Endothelial cell of umbilical vein (primary cell): ENCODE measurements at regions not wholly inside any gene's neighbourhood (a gene's known extent, or its start where the extent isn't known, plus 50 kb on each side); places are given as distances from the start of the nearest gene placed in this dataset.

Source experiments
- BruUV-seq: library from RNA; stranded (reverse); fragments of 400-500 nt; replicated peaks from 2 replicates; lab custom pipeline; 2021; lab: Mats Ljungman, UMichigan
- CTCF ChIA-PET: fragments of 300-600, 350-600 bp; sonication (Branson Sonifier 250); formaldehyde crosslinking; loops from one replicate; lab custom pipeline; 2021; ENCODE audit warnings: antibody characterized with exemption, inconsistent platforms; lab: Charles Lee
- POLR2A ChIA-PET: fragments of 300-600, 350-600 bp; sonication (Branson Sonifier 250); formaldehyde crosslinking; loops from one replicate; lab custom pipeline; 2021; ENCODE audit warnings: antibody characterized with exemption, inconsistent platforms; lab: Charles Lee
- DNase-seq: peaks from one replicate; pipeline ENCODE4 v3.0.0-alpha.2; 2011; ENCODE audit warnings: low read depth, low spot score
- FAIRE-seq: peaks from 2 replicates; lab custom pipeline; 2011; peaks lifted over from hg19 to GRCh38; lab: Jason Lieb, UNC
- H2AFZ ChIP-seq: 2 replicates; pipeline ENCODE4 v1.6.0; 2012; ENCODE audit warnings: low read depth, low read length, control low read depth, inconsistent platforms
- H3K27ac ChIP-seq: 2 replicates; pipeline ENCODE4 v1.5.1; 2011; ENCODE audit warnings: low read depth, mild to moderate bottlenecking, control low read depth, low read length, moderate library complexity; ENCODE audit not compliant: insufficient read depth
- H3K27me3 ChIP-seq, 2 experiments: 2 replicates each; pipeline versions ENCODE4 v1.6.0 to v1.6.1; 2011; ENCODE audit warnings: low read length in 2 of 2, mixed read lengths in 1 of 2; ENCODE audit not compliant: control insufficient read depth in 2 of 2, insufficient read depth in 2 of 2
- H3K36me3 ChIP-seq, 2 experiments: 2 replicates in 1 of 2; 3 replicates in 1 of 2; pipeline ENCODE4 v1.5.1; 2011; ENCODE audit warnings: low read length in 2 of 2, mild to moderate bottlenecking in 1 of 2, moderate library complexity in 1 of 2; ENCODE audit not compliant: control insufficient read depth in 2 of 2, insufficient read depth in 2 of 2; ENCODE audit errors: extremely low read depth in 1 of 2
- H3K4me1 ChIP-seq: 3 replicates; pipeline ENCODE4 v1.5.1; 2011; ENCODE audit warnings: mild to moderate bottlenecking, low read length; ENCODE audit not compliant: control insufficient read depth, insufficient read depth; ENCODE audit errors: extremely low read depth
- H3K4me2 ChIP-seq: 2 replicates; pipeline ENCODE4 v1.6.1; 2011; ENCODE audit warnings: low read length, control low read depth, mixed read lengths; ENCODE audit not compliant: insufficient read depth
- H3K4me3 ChIP-seq, 3 experiments: fragments of 200-600 bp in 1 of 3; sonication (generic), shearing (Covaris generic) in 1 of 3; replicated peaks in 1 of 3; 2 replicates each; pipeline ENCODE4 v1.5.1; 2011 to 2016; ENCODE audit warnings: control low read depth in 3 of 3, low read length in 3 of 3, mild to moderate bottlenecking in 2 of 3, inconsistent platforms in 1 of 3, low read depth in 1 of 3, moderate library complexity in 1 of 3; ENCODE audit not compliant: insufficient read depth in 1 of 3
- H3K79me2 ChIP-seq: 2 replicates; pipeline ENCODE4 v1.6.0; 2012; ENCODE audit warnings: low read length, inconsistent platforms; ENCODE audit not compliant: control insufficient read depth, insufficient read depth
- H3K9ac ChIP-seq: replicated peaks from 2 replicates; pipeline ENCODE3; 2011; ENCODE audit warnings: low read length, control low read depth; ENCODE audit not compliant: insufficient read depth; ENCODE audit errors: extremely low read depth
- H3K9me1 ChIP-seq: replicated peaks from 3 replicates; pipeline ENCODE4 v1.6.0; 2011; ENCODE audit warnings: mild to moderate bottlenecking, low read length; ENCODE audit not compliant: control insufficient read depth, insufficient read depth; ENCODE audit errors: extremely low read depth
- H3K9me3 ChIP-seq: replicated peaks from 2 replicates; pipeline ENCODE4 v1.5.1; 2012; ENCODE audit warnings: low read length, inconsistent platforms; ENCODE audit not compliant: control insufficient read depth, insufficient read depth
- H4K20me1 ChIP-seq: replicated peaks from 2 replicates; pipeline ENCODE3; 2011; ENCODE audit warnings: mild to moderate bottlenecking, low read length; ENCODE audit not compliant: control insufficient read depth, insufficient read depth; ENCODE audit errors: extremely low read depth
- EZH2 ChIP-seq: IDR thresholded peaks from 2 replicates; pipeline ENCODE4 v1.6.1; 2012; ENCODE audit warnings: borderline replicate concordance, low read depth, mild to moderate bottlenecking, moderate library complexity, low read length, inconsistent platforms; ENCODE audit not compliant: severe bottlenecking
- FOS ChIP-seq: IDR thresholded peaks from 2 replicates; pipeline ENCODE4 v1.6.1; 2011; ENCODE audit warnings: mild to moderate bottlenecking, low read length, moderate library complexity, borderline replicate concordance; ENCODE audit not compliant: insufficient read depth
- MAX ChIP-seq: IDR thresholded peaks from 2 replicates; pipeline ENCODE4 v1.6.1; 2011; ENCODE audit not compliant: insufficient read depth, insufficient read length
- MYC ChIP-seq: IDR thresholded peaks from one replicate; pipeline ENCODE4 v1.6.1; 2011; ENCODE audit warnings: mild to moderate bottlenecking, low read depth, low read length
- POLR2A ChIP-seq: IDR thresholded peaks from 2 replicates; pipeline ENCODE4 v1.6.1; 2012; ENCODE audit warnings: low read depth, mild to moderate bottlenecking, control low read depth, low read length
- POLR2AphosphoS5 ChIP-seq: IDR thresholded peaks from 2 replicates; pipeline ENCODE4 v1.6.1; 2012; ENCODE audit warnings: low read depth, mild to moderate bottlenecking, control low read depth, low read length, moderate library complexity; ENCODE audit not compliant: insufficient read depth
- dilution Hi-C: fragments of 300-500 bp; cut with MboI; formaldehyde crosslinking; loops from one replicate; pipeline ENCODE4 v1.15.0; 2019; ENCODE audit warnings: low sequenced_read_pairs; ENCODE audit not compliant: extremely low pct_ligation_motif_present
- intact Hi-C: fragments of 100-400 bp; cut with micrococcal nuclease; formaldehyde crosslinking; loops from one replicate; pipeline ENCODE4 v1.10.0; 2022
- TF ChIP-seq, protein P1 (sequence below), 2 donors: IDR thresholded peaks; 1 replicate in 1 of 2; 2 replicates in 1 of 2; pipeline ENCODE4 v1.5.1; 2011; ENCODE audit warnings: low read length in 2 of 2, mild to moderate bottlenecking in 2 of 2, moderate library complexity in 2 of 2, control low read depth in 1 of 2, inconsistent platforms in 1 of 2, low read depth in 1 of 2; ENCODE audit not compliant: insufficient read depth in 1 of 2; ENCODE audit errors: extremely low read depth in 1 of 2

DNA sequence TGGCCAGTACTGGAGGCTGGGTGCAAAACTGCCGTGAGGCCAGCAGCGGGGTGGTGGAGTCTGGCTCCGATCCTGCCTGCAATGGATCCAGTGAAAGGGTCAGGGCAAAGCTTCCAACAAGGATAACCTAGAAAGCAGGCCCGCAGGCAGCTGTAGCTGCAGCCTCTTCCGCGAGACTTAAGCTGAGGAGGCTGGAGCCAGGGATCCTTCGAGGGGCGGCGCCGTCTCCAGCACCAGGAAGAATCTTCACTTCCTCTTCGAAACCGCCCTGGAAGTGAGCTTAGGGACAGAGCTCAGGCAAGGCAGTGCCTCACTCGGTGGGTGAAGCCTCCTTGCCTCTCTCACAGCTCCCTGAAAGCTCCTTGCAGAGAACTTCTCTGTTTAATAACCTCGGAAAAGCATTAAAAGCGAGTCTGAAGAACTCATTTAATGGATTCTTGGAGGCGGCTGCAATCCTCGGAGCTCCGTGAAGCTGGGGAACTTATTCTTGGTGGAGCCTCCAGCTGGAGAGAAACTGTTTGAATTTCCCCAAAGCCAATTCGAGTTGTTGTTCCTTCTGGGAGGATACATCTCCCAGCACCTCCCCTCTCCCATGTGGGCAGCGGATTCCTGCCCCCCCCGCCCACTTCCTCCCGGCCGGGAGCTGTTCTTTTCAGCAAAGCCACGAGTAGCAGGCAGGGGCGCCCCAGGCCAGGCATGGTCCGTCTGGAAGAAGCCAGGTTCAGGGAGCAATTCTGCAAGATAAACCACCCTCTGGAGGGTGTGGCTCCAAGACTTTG lies 169.9 kb downstream of the CTTN start:
- Histone ChIP-seq H3K9me3 (no peaks in the 10 kb centered on the region), H3K4me1 (no peaks in the 10 kb centered on the region), H3K27me3 (no peaks in the 10 kb centered on the region), H3K79me2 (no peaks in the 10 kb centered on the region), H3K27ac (no peak overlapping the region), H2AFZ (peak overlapping the region; percentile 88), H3K9me1 (no peaks in the 10 kb centered on the region), H3K9ac (peak overlapping the region; percentile 23), H3K36me3 (no peaks in the 10 kb centered on the region), H4K20me1 (no peaks in the 10 kb centered on the region), H3K4me2 (peak overlapping the region; percentile 64), H3K4me3 (peak overlapping the region in 2 of 3 experiments; percentile 18 to 45)
- TF ChIP-seq EZH2 (no peak), FOS (no peak), MYC (no peak), POLR2AphosphoS5 (no peak), MAX (no peak), POLR2A (no peak)
- TF ChIP-seq, protein P1, sequence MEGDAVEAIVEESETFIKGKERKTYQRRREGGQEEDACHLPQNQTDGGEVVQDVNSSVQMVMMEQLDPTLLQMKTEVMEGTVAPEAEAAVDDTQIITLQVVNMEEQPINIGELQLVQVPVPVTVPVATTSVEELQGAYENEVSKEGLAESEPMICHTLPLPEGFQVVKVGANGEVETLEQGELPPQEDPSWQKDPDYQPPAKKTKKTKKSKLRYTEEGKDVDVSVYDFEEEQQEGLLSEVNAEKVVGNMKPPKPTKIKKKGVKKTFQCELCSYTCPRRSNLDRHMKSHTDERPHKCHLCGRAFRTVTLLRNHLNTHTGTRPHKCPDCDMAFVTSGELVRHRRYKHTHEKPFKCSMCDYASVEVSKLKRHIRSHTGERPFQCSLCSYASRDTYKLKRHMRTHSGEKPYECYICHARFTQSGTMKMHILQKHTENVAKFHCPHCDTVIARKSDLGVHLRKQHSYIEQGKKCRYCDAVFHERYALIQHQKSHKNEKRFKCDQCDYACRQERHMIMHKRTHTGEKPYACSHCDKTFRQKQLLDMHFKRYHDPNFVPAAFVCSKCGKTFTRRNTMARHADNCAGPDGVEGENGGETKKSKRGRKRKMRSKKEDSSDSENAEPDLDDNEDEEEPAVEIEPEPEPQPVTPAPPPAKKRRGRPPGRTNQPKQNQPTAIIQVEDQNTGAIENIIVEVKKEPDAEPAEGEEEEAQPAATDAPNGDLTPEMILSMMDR (IDR thresholded peaks at IDR 0.05; ENCODE audit: extremely low read depth in 1 of 2, insufficient read depth in 1 of 2, low read depth in 1 of 2, low read length in 2 of 2): no peak
- POLR2A ChIA-PET: no interaction called here
- BruUV-seq: no TSS peak
- dilution Hi-C loops: no loop called here
- CTCF ChIA-PET: interaction anchor here (0.9 kb wide), 1 partner anchor 11 kb away, joined by 3 read pairs; no protein-coding TSS in a partner anchor
- intact Hi-C loops: no loop called here
- FAIRE-seq (no peak), DNase-seq (no peak)
